HT1080 (cell line): ENCODE measurements at regions not wholly inside any gene's neighbourhood (a gene's known extent, or its start where the extent isn't known, plus 50 kb on each side); places are given as distances from the start of the nearest gene placed in this dataset.
"Not testable (repeated sequence)": the region's sequence is repeated elsewhere in the genome, so short reads cannot be mapped to it uniquely, and the experiment has no call there.

Source experiments
- DNase-seq: peaks from one replicate; pipeline ENCODE4 v3.0.0-alpha.2; 2015; ENCODE audit warnings: low read depth

DNA sequence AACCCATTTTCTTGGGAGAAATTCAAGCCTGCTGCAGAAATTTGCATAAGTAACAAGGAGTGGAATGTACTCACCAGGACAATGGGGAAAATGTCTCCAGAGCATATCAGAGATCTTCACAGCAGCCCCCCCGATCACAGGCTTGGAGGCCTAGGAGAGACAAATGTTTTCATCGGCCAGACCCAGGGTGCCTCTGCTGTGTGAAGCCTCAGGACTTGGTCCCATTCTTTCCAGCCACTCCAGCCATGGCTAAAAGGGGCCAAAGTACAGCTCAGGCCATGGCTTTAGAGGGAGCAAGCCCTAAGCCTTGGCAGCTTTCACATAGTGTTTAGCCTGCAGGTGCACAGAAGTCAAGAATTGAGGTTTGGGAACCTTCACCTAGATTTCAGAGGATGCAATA is 1463.0 kb downstream of the HACE1 start:
- DNase-seq = no peak

DNA sequence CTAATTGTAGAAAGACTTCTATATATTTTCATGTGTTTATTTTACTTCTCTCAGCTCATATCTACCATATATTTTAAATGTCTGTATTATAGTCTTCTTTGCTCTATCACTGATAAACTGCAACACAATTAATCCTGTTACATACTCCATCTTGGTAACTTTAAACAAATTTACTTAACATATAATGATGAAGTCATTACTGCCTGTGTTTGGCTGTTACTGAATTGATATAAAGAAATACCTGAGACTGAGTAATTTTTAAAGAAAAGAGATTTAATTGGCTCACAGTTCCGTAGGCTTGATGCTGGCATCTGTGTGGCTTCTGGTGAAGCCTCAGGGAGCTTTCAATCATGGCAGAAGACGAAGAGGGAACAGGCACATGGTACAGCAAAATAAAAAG is 1480.4 kb downstream of the HACE1 start:
- DNase-seq = no peak

DNA sequence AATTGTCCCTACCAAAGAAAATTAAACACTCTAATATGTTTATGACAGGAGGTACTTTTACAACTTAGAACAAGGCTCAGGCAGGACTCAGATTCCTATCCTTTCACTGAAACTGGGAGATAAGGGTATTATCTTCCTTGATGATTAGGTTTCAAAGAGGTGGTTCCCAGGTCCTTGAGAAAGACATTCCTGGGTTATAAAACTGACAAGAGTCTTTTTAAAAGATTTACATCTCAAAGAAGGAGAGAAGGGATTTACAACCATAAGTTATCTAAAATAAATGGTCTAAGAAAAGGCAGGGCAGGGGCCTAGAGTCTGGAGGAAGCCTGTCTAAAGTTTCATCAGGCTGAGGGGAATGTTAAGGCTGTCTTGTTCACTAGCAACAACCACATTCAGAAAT is 1492.5 kb downstream of the HACE1 start:
- no peak for DNase-seq

DNA sequence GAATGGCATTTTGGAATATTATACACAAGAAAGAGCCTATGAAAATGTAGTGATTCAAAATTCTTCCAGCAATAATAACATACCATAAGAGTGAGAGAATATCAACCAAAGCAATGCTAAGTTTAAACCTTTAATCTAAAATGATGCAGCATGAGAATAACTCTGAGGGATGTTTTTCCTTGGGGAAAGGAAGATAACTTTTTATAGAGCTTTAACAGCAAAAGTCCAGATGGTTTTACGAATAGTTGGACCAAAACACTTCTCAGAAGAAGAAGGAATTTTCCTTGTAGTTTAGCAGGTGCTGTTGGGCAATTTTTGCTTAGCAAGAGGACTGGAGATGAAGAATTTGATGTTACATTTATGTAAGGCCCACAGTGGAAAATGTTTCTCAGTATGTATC is 1503.2 kb downstream of the HACE1 start:
- DNase-seq = no peak

DNA sequence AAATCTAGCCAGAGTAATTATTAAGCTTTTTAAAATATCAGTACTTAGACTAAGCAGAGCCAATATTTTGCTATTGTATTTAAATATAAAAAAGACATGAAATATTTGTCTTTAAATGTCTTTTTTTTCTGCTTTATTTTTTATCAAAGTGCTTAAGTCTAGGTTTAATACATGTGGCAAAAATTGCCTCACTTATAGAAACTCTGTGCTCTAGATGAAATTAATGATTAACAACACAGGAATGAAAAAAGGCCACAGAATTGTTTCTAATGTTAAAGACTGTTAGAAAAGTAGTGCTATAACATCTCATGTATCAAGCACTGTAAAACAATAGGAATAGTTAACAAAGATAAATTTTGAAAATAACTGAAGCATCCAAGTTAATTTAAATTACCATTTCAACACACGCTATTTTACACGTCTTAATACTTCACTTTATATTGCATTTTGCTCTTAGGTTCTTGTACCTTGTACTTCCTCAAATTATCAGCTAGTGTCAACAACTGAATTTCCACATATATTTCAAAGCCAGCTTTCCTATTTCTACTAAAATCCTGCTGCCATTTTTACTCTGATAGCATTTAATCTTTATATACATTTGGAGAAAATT is 1515.1 kb downstream of the HACE1 start:
- DNase-seq = no peak

DNA sequence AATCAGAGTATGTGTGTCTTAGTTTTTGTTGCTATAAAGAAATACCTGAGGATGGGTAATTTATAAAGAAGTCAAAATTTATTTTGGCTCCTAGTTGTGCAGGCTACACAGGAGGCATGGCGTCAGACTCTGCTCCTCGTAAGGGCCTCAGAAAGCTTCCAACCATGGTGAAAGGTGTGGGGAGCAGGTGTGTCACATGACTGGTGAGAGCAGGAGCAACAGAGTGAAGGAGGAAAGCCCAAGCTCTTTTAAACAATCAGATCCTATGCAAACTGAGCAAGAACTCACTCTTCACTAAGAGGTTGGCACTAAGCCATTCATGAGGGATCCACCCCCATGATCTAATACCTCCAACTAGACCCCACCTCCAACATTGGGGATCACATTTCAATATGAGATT is 1524.3 kb downstream of the HACE1 start:
- DNase-seq = no peak

DNA sequence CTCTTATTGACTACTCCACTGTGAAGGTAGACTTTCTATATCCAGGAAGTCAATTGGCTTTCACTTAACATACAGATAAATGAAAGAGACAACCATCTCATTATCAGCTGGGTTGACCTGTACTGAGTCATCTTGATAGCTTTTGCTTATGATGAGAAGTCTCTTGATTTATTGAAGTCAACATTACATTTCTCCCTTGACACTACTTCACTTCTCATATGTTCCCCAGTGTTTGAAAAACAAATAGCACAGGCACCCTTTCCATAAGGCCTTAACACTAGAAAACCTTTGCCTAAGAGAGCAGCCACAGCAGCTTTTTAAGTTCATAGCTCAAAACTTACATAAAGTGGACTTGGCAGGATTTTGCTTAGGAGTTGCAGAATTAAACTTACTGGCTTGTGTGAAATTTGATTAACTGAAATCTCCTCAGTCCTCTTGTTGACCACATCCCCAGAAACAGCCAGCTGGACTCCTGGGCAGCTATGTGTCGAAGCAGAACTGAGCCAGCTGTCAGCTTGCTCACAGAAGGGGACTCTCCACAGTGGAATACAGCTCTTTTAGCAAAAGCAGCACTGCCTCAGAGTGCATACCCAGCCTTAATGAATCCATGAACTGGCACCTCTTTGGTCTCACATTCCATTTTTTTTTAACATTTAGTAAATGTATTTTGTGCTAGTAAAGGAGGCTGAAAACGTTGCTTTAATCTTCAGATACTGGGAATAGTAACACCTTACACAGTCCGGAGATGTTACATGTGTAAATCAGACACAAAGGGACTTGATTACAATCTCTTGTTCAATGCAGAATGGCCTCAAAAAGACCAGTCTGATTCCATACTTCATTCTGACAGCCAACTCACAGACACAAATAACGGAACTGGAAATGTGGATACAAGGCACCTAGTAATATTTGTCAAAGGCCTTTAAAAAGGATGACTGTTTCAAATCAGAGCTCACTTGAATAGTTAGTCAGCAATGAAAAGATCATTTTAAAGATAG is 1532.7 kb downstream of the HACE1 start:
- no peak for DNase-seq

DNA sequence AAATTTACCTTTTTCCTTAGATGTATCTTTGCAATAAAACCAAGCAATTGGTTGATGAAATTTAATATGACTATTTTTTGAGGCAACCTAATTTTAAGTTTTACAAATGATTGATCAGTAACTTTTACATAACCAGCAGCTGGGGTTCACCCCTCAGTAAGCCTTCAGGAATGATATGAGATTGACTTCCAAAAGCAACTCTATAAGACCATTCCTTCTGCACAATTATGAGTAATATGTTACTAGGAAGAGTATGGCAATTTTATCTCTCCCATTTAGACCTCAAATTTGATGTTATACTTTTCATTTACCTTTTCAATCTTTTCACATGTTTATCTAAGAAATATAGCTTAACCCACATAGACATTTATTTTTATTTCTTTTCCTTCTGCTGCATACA is 1546.3 kb downstream of the HACE1 start:
- no peak for DNase-seq

DNA sequence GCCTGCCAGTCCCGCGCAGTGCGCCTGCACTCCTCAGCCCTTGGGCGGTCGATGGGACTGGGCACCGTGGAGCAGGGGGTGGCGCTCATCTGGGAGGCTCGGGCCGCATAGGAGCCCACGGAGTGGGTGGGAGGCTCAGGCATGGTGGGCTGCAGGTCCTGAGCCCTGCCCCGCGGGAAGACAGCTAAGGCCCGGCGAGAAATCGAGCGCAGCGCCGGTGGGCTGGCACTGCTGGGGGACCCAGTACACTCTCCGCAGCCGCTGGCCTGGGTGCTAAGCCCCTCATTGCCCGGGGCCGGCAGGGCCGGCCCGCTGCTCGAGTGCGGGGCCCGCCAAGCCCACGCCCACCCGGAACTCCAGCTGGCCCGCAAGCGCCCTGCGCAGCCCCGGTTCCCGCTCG is 1565.3 kb downstream of the HACE1 start:
- not testable (repeated sequence) for DNase-seq

DNA sequence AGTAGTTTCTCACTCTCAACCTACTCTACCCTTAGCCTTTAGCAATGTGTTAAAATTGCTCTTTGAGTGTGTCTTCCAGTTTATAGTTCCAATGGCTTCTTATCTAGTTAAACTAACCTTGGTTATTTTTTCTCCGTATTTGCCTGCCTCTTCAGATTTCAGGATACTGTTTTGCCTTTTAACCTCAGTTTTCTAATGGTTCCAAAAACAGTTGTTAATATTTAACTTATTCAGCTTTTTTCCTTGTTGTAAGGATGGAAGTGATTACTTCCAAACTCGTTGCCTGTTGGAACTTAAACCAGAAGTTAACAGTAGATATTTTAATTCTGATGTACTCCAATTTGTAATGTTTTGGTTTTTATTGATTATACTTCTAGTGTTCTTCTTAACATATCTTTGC is 1574.9 kb downstream of the HACE1 start:
- no peak for DNase-seq

DNA sequence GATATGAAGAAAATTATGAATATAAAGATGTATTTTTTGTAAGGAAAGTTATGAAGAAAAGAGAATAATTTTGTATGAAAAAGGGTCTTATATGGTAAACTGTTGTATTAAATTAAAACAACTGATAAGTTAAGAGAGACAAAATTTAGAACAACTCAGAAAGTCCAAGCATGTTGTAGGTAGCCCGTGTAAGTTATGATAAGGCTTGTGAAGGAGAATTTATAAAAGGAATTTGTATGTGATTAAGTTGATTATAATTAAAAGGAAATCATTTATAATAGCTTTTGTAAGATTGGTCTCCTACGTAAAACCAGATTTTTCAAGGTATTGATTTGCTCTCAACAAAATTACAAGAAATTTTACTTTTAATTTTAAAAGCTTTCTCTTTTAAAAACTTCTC is 1579.3 kb downstream of the HACE1 start:
- no peak for DNase-seq

DNA sequence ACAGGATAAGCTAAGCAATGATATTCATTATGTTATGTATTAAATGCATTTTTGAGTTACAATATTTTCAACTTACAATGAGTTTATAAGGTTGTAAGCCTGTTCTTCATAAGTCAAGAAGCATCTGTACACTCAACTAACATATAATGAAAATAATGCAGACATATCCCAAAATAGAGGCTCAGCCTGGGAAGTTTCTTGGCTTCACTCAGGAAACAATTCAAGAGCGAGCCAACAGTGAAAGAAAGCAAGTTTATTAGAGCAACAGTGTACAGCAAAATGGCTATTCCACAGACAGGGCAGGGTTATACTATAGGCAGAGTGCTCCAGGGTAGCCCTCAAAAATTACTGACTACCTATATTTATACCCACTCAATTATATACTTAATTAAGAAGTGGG is 1581.8 kb downstream of the HACE1 start:
- no peak for DNase-seq

DNA sequence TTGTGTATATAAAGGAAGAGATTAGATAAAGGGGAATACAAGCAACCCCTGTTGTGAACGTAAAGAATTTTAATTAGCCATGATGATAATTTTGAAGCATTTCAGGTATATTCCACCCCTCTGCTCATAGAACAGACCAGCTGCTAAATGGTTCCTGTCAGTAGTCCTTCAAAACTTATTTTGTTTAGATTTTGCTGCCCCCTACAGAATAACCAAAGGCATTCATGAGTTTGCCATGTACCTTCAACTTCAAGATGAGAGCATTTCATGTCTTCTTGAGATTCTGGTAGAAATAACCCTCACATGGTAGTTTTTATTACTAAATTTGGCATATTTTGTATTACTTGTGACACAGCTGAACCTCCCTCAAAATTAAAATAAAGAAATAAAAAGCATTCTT is 1586.7 kb downstream of the HACE1 start:
- DNase-seq = peak; percentile 28

DNA sequence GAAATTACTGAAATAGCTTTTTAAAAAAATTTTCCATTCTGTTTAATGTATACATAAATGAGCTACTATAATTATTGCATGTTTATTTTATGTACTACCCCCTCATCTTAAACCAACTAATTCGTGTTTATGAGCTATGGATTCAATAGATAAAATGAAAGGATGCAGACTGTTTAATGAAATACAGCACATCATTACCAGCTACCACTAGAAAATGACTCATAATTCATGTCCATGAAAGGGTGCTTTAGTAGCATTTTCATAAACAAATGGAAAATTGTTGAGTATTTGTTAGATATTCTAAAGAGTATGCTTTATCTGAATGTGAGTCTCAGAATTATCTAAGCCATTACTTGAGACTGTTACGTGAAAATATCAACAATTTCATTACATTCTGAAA is 1590.1 kb downstream of the HACE1 start:
- DNase-seq = no peak

DNA sequence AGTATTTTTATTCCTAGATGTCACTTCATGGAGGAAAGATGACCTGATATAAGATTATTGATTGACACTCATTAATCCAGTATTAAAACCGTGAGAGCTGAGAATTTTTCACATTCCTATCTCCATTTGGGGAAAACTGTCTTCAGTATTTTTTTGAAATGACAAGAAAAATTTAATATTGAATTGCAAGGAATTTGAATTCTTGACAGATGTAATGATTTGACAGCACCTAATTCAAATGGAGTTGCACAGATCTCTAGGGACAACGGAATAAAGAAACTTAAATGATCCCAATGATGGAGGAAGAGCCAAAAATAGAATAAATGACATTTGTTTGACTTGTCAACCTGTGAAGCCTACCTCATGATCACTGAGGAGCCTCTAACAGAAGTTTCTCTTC is 1591.4 kb downstream of the HACE1 start:
- no peak for DNase-seq

DNA sequence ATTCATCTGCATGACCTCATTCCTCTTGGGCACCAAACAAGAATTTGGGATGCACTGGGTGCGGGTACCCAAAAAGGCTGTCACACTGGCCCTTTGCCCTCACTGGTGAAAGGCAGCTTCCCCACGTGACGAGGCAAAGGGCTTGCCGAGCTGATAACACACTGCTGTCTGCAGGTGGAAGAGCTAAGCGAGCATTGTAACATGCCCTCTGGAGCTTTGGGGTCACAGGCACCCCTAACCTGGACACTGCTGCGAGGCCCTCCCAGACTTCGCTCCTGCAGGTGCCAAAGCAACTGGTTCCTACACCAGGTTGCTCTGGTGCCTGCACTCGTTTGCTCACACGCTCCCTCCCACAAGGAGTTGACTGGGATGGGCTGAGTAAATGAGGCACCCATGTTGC is 1595.7 kb downstream of the HACE1 start:
- no peak for DNase-seq

DNA sequence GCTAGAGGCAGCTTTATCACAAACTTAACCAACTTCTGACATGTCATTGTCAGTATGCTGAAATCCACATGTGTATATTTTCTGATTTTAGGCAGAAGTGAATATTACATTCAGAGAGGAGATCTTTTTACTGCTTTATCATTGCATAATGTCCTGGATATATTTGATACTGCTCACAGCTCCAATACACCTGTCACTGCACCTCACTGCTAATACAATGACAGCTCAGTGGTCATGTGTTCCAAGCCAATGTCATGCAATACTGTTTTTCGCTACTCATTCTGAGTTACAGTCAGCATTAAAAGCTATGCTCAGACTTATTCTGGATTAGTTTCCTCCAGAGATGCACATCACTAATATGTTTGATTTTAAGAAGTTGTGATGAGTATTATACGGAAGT is 1604.6 kb downstream of the HACE1 start:
- DNase-seq = no peak

DNA sequence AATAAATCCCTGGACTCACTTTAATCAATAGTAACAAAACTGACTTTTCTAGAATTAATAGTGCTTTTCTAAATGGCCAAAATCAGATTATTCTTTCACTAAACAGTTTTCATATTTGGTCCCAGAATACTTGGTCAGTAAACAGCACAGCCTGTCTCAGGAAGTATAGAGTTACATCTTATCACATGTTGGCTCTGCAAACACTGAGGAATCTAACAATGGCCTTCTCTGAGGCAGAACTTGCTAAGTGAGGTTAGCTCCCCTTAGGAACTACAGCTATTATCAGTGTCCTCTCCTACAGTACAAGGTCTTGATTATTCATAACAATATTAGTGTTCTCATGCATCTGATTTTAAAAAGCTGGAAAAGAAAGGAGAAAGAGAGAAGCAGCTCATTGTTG is 1622.8 kb downstream of the HACE1 start:
- DNase-seq = peak; percentile 7

DNA sequence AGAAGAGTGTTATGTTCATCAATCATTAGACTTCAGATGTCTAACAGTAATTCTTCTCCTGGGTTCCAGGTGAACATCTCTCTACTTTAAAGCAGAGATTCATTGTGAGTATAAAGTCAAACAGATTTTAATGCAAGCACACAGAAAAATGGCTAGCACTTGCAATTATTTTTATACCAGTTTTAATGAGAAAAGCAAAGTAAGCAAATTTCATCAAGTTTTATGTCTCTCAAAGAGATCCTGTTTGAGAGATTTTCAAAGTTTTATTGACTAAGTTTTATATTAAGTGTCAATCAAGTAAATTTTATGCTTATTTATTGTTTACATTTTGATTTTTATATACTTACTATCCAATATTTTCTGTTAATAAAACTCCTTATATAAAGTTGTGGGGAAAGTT is 1628.5 kb downstream of the HACE1 start:
- DNase-seq = no peak

DNA sequence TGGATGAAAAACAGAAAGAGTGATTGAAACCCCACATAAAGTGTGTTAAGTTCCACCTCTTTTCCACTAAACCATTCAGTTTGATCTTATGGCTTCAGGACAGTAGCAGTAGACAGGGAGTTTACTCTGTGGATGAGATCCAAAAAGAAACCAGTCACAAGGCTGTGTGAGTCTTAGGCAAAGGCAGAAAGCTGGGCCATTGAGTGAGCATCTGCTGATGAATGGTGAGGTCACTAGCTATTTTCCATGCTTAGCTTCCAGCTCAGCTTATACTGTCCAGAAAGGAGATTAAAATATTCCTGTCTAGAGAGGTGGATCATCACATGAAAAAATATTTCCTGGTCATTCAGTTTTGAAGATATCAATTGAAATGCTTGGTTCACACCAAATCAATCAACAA is 1643.9 kb downstream of the HACE1 start:
- peak; percentile 51 for DNase-seq

DNA sequence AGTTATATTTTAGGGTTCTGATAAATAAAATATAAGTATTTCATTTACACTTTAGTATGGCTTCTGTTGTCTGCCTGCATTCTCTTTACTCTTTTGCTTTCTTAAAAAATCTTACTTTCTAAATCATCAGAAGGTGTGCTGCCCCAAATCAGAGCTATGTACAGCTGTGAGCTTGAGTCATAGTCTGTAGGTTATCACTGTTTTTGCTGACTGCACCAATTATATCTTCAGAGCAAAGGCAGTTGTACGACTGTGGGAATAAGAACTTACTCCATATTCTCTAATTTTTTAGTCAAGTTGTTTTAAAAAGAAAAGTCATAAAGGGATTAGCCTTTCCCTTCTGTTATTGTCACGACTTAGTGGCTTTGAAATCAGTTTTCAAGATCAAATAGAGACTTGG is 1649.0 kb downstream of the HACE1 start:
- DNase-seq = no peak

DNA sequence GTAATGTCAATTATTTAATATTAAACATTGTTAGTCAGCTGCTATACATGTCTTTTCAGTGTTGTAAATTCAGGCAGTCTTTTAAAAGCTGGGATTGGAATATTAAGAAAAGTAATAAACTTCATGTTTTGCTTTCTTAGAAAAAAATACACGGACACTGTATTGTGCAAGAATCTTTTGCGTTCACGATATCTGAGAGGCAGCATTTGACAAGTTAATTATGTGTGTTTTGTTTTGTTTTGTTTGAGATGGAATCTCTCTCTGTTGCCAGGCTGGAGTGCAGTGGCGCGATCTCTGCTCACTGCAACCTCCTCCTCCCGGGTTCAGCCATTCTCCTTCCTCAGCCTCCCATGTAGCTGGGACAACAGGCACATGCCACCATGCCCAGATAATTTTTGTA is 1661.3 kb downstream of the HACE1 start:
- DNase-seq = no peak

DNA sequence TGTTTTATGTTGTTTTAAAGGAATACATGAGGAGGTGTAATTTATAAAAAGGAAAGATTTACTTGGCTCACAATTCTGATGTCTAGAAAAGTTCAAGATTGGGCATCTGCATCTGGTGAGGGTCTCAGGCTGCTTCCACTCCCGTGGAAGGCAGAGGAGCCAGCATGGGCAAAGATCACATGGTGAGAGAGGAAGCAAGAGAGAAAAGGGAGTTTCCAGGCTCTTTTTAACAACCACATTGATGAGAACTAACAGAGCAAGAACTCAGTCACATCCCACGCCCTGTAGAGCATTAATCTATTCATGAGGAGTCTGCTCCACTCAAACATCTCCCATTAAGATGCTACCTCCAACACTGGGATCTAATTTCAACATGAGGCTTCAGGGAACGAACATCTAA is 1666.3 kb downstream of the HACE1 start:
- no peak for DNase-seq
